GM13977 (cell line): ENCODE measurements at regions not wholly inside any gene's neighbourhood (a gene's known extent, or its start where the extent isn't known, plus 50 kb on each side); places are given as distances from the start of the nearest gene placed in this dataset.

ENCODE experiments used
- DNase-seq: peaks from one replicate; pipeline ENCODE4 v3.0.0; 2012; ENCODE audit warnings: low spot score
- in situ Hi-C: fragments of 300-500 bp; cut with MboI; formaldehyde crosslinking; loops from one replicate; pipeline ENCODE4 v1.12.0; 2022; ENCODE audit warnings: low sequenced_read_pairs, low pct_unique_long_range_greater_than_20kb, mixed read lengths, inconsistent platforms; ENCODE audit not compliant: unreplicated experiment
- TF ChIP-seq, protein P1 (sequence below): IDR thresholded peaks from 2 replicates; pipeline ENCODE4 v1.5.1; 2012; ENCODE audit warnings: mild to moderate bottlenecking, control low read depth; ENCODE audit not compliant: insufficient read depth; ENCODE audit errors: extremely low read depth, missing control alignments

DNA sequence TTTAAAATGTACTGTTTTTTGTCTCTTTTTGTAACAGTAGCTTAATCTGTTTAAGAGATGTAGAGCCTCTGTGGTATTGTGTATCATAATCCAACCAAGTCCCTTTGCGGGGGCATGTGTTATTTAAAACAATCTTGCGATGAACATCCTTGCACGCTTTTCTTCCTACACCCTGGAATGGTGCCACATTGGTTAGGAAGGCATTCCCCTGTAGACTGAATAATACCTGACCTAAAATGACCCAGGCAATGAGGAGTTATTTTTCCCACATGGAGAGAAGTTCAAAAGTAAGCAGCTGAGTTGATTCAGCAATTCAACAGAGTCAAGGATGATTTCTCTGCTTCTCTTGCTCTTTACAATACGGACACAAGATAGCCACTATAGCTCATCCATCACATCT, 142.0 kb upstream of the PMEPA1 start:
- in situ Hi-C loops, result no loop called here
- DNase-seq, result no peak
- TF ChIP-seq, protein P1, sequence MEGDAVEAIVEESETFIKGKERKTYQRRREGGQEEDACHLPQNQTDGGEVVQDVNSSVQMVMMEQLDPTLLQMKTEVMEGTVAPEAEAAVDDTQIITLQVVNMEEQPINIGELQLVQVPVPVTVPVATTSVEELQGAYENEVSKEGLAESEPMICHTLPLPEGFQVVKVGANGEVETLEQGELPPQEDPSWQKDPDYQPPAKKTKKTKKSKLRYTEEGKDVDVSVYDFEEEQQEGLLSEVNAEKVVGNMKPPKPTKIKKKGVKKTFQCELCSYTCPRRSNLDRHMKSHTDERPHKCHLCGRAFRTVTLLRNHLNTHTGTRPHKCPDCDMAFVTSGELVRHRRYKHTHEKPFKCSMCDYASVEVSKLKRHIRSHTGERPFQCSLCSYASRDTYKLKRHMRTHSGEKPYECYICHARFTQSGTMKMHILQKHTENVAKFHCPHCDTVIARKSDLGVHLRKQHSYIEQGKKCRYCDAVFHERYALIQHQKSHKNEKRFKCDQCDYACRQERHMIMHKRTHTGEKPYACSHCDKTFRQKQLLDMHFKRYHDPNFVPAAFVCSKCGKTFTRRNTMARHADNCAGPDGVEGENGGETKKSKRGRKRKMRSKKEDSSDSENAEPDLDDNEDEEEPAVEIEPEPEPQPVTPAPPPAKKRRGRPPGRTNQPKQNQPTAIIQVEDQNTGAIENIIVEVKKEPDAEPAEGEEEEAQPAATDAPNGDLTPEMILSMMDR, result no peak

DNA sequence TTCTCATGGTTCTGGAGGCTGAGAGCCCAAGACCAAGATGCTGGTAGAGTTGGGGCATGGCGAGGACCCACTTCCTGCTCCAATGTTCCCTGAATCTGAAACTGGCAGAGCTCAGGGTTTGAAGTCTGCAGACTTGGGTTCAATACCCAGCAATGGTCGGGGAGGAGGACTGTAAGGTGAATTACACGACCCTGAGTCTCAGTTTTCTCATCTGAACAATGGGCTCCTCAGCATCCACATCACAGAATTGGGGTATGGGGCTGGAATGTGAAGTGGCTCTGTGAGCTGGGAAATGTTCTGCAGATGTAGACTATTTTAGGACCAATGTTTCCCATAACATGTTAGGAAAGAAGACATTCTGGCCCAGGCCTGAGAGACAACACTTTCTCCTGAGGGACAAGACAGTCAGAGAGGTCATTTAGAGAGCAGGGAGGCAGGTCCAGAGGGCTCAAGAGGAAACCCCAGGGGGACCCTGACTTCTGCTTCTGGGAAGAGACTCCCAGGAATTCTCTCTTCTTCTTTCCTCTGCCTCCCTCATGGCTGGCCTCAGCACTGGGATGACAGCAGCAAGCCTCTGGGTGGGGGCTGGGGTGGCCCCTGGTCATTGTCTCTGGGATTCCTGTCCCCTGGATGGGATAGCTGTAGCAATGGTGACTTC, 141.3 kb upstream of the PMEPA1 start:
- no peak for DNase-seq
- in situ Hi-C loops, result no loop called here
- TF ChIP-seq, protein P1, result no peak

DNA sequence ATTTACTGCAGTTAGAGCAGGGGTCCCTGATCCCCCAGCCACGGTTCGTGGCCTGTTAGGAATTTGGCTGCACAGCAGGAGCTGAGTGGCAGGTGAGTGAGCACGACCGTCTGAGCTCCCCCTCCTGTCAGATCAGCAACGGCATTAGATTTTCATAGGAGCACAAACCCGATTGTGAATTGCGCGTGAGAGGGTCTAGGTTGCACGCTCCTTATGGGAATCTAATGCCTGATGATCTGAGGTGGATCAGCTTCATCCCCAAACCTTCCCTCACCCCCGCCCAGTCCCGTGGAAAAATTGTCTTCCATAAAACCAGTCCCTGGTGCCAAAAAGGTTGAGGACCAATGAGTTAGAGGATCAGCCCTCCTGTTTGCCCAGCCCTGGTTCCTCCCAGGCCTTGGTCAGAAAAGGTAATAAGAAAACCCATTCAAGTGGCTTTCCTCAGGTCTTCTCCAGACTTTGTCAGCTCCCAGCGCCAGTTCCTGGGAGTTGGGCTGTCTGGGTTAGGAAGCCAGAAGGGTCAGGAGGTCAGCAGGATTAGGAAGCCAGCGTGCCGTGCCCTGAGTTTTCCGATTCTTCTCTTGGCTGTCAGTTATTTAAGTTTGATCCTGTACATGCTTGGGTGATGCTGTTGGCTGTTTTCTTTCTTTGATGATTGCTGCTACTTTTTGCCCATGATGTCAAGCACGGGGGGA, 139.9 kb upstream of the PMEPA1 start:
- in situ Hi-C loops, result no loop called here
- no peak for DNase-seq
- TF ChIP-seq, protein P1, result no peak

DNA sequence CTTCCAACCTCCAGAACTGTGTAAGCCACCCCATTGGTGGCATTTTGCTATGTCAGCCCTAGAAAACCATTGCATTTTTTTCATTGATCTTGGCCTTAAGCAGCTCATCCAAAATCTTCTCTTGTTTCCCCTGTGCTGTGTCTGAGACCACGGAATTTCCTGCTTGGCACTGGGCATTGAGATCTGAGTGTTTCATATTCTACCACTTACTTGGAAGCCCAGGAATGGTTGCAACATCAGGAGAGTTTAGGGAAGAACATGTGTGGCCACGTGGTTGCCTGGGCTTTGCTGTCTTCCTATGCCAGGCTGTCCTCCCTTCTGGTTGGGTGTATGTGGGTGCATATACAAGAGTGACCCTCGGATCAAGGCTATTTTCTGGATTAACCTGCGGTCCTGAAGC, 139.3 kb upstream of the PMEPA1 start:
- TF ChIP-seq, protein P1, result no peak
- in situ Hi-C loops, result no loop called here
- DNase-seq, result no peak

DNA sequence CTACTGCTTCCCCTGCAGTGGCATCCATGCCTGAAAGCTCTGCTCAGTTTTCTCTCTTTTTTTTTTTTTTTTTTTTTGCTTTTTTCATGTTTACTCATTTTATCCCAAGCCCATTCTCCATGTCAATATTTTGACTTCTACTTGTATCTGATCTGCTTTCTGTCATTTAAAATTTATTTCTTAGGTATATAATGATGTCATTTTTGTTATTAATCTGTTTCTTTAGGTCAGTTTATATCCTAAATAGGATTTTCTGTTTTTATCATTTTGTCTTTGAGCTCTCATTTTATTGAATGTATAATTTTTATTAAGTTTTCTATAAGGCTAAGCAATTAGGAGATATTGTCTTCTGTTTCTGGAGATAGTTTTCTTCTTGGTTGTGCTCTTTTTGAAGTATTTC, 138.5 kb upstream of the PMEPA1 start:
- DNase-seq, result no peak
- TF ChIP-seq, protein P1, result no peak
- in situ Hi-C loops, result no loop called here

DNA sequence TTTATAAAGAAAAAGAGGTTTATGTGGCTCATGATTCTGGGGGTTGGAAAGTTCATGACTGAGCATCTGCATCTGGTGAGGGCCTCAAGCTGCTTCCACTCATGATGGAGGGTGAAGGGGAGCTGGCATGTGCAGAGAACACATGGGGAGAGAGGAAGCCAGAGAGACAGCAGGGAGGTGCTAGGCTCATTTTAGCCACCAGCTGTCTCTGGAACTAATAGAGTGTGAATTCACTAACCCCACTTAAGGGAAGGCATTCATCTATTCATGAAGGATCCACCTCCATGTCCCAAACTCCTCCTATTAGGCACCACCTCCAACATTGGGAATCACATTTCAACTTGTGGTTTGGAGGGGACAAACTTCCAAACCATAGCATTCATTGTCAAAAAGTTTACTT, 137.3 kb upstream of the PMEPA1 start:
- DNase-seq, result no peak

More for the DNA sequence above, 137.3 kb upstream of the PMEPA1 start:
- in situ Hi-C loops, result no loop called here
- TF ChIP-seq, protein P1, result no peak
